Ovary (tissue), 7 donors: ENCODE measurements at regions not wholly inside any gene's neighbourhood (a gene's known extent, or its start where the extent isn't known, plus 50 kb on each side); places are given as distances from the start of the nearest gene placed in this dataset.

Source experiments
- DNase-seq, 5 donors: peaks; one replicate each; pipeline ENCODE4 v3.0.0-alpha.2; 2019 to 2020
- H3K27ac ChIP-seq, 2 donors: fragments of 200-600 bp; one replicate each; pipeline versions ENCODE4 v1.5.1 to v1.8.0; 2019 to 2022
- H3K27me3 ChIP-seq: fragments of 200-600 bp; one replicate; pipeline ENCODE4 v1.8.0; 2022
- H3K36me3 ChIP-seq: fragments of 200-600 bp; sonication (generic); one replicate; pipeline ENCODE4 v1.5.1; 2019
- H3K4me1 ChIP-seq: one replicate; pipeline ENCODE4 v1.8.1; 2013; ENCODE audit warnings: mild to moderate bottlenecking, moderate library complexity; ENCODE audit not compliant: insufficient read depth
- H3K4me3 ChIP-seq: fragments of 200-600 bp; sonication (generic); one replicate; pipeline ENCODE4 v1.5.1; 2017
- H3K9me3 ChIP-seq, 2 donors: fragments of 200-600 bp in 1 of 2; sonication (generic) in 1 of 2; one replicate each; pipeline versions ENCODE4 v1.5.1 to v1.8.1; 2013 to 2019; ENCODE audit warnings: mild to moderate bottlenecking in 1 of 2, moderate library complexity in 1 of 2
- CTCF ChIP-seq, 3 donors: fragments of 450-650 bp in 2 of 3; fragments of 200-600 bp in 1 of 3; IDR thresholded peaks; one replicate each; pipeline versions ENCODE4 v1.5.1 to v1.8.0; 2016 to 2022; ENCODE audit warnings: antibody characterized with exemption in 3 of 3, mild to moderate bottlenecking in 1 of 3
- EP300 ChIP-seq: sonication (generic); formaldehyde crosslinking; IDR thresholded peaks from one replicate; pipeline ENCODE4 v1.6.1; 2017; ENCODE audit warnings: antibody characterized with exemption
- POLR2A ChIP-seq: fragments of 450-650 bp; IDR thresholded peaks from one replicate; pipeline ENCODE4 v1.6.1; 2017; ENCODE audit warnings: antibody characterized with exemption, mild to moderate bottlenecking, moderate library complexity
- WGBS, 3 donors: extraction: QIAGEN DNeasy Blood & Tissue Kit in 1 of 3; methylation state at CpG; one replicate each; pipeline versions ENCODE4 v1.1.5 to v1.1.7; 2013 to 2017; 5-methylcytosine and 5-hydroxymethylcytosine counted together
- intact Hi-C, 4 donors: fragments of 100-400 bp; cut with DNase I; formaldehyde crosslinking; loops; one replicate each; pipeline versions ENCODE4 v1.11.0 to v1.15.1; 2022 to 2023
- donor health status: DM: no; HTN: no; CAD: no; lungs with moderate emphysema.
- donor health status: DM: no; HTN: no; CAD: no.
- donor health status: Bipolar disorder and iron deficiency.
- donor health status: DM: no; HTN: no; CAD: no.
- donor health status: DM: yes; HTN: yes; CAD: no.

GRCh38 chr16:26692658-26693057 is 374.1 kb upstream of the C16orf82 start:
- Histone ChIP-seq H3K4me3 (no peak overlapping the region), H3K9me3 (no peaks in the 10 kb centered on the region), H3K4me1 (no peaks in the 10 kb centered on the region), H3K27me3 (no peaks in the 10 kb centered on the region), H3K36me3 (no peaks in the 10 kb centered on the region), H3K27ac (no peak overlapping the region)
- intact Hi-C loops = no loop called here
- no peak for TF ChIP-seq POLR2A
- TF ChIP-seq CTCF (IDR thresholded peaks at IDR 0.05) = no peak
- no peak for TF ChIP-seq EP300
- no peak for DNase-seq
- WGBS, 3 donors = 53 to 83% (median 67%) methylated on average over 1 of the region's 1 CpG

GRCh38 chr16:26697807-26698206 is 368.9 kb upstream of the C16orf82 start:
- TF ChIP-seq POLR2A (no peak), EP300 (no peak), CTCF (IDR thresholded peaks at IDR 0.05) (no peak)
- H3K9me3 ChIP-seq = no peaks in the 10 kb centered on the region
- no peak overlapping the region for H3K4me3 ChIP-seq
- no peak overlapping the region for H3K27ac ChIP-seq
- 58 to 77% (median 62%) methylated on average over 2 of the region's 2 CpGs for WGBS, 3 donors
- no peaks in the 10 kb centered on the region for H3K36me3 ChIP-seq
- H3K27me3 ChIP-seq = no peaks in the 10 kb centered on the region
- H3K4me1 ChIP-seq = no peaks in the 10 kb centered on the region
- intact Hi-C loops = no loop called here
- DNase-seq = no peak

- H3K4me3 ChIP-seq = no peak overlapping the region
- no peaks in the 10 kb centered on the region for H3K27me3 ChIP-seq
- H3K4me1 ChIP-seq = no peaks in the 10 kb centered on the region
- H3K9me3 ChIP-seq = no peaks in the 10 kb centered on the region
- no peak for TF ChIP-seq CTCF (IDR thresholded peaks at IDR 0.05)
- TF ChIP-seq POLR2A = no peak
- no peak for TF ChIP-seq EP300
- intact Hi-C loops = no loop called here
- no peak overlapping the region for H3K27ac ChIP-seq
- DNase-seq = no peak
- 62 to 66% (median 65%) methylated on average over 1 of the region's 1 CpG for WGBS, 3 donors
- no peaks in the 10 kb centered on the region for H3K36me3 ChIP-seq
These were observed 366.5 kb upstream of the C16orf82 start for GRCh38 chr16:26700250-26700649.

- DNase-seq = no peak
- no peak overlapping the region for H3K4me3 ChIP-seq
- 83 to 90% (median 86%) methylated on average over 3 of the region's 3 CpGs for WGBS, 3 donors
- TF ChIP-seq EP300 (no peak), POLR2A (no peak)
- H3K4me1 ChIP-seq = no peaks in the 10 kb centered on the region
- intact Hi-C loops = no loop called here
- no peaks in the 10 kb centered on the region for H3K9me3 ChIP-seq
- H3K27ac ChIP-seq = no peak overlapping the region
- no peaks in the 10 kb centered on the region for H3K36me3 ChIP-seq
- H3K27me3 ChIP-seq = no peaks in the 10 kb centered on the region
These were observed 365.4 kb upstream of the C16orf82 start for GRCh38 chr16:26701243-26701886.

- no peak overlapping the region for H3K4me3 ChIP-seq
- intact Hi-C loops = no loop called here
- 53 to 73% (median 68%) methylated on average over 1 of the region's 1 CpG for WGBS, 3 donors
These were observed 361.4 kb upstream of the C16orf82 start for GRCh38 chr16:26705346-26705745.

More at GRCh38 chr16:26705346-26705745, 361.4 kb upstream of the C16orf82 start:
- no peak overlapping the region for H3K27ac ChIP-seq
- H3K27me3 ChIP-seq = no peaks in the 10 kb centered on the region
- H3K9me3 ChIP-seq = no peaks in the 10 kb centered on the region
- no peaks in the 10 kb centered on the region for H3K4me1 ChIP-seq
- no peak for TF ChIP-seq CTCF (IDR thresholded peaks at IDR 0.05)
- no peak for TF ChIP-seq EP300
- no peak for TF ChIP-seq POLR2A
- H3K36me3 ChIP-seq = no peaks in the 10 kb centered on the region
- DNase-seq = no peak
